GM18519 (cell line): ENCODE measurements at regions not wholly inside any gene's neighbourhood (a gene's known extent, or its start where the extent isn't known, plus 50 kb on each side); places are given as distances from the start of the nearest gene placed in this dataset.
"Not testable (repeated sequence)": the region's sequence is repeated elsewhere in the genome, so short reads cannot be mapped to it uniquely, and the experiment has no call there.

Source experiments
- ATAC-seq: cut with Tn5 transposase; IDR thresholded peaks from one replicate; pipeline ENCODE4 v1.9.1; 2021; ENCODE audit warnings: mild to moderate bottlenecking, moderate library complexity; ENCODE audit not compliant: unreplicated experiment, low FRiP score

DNA sequence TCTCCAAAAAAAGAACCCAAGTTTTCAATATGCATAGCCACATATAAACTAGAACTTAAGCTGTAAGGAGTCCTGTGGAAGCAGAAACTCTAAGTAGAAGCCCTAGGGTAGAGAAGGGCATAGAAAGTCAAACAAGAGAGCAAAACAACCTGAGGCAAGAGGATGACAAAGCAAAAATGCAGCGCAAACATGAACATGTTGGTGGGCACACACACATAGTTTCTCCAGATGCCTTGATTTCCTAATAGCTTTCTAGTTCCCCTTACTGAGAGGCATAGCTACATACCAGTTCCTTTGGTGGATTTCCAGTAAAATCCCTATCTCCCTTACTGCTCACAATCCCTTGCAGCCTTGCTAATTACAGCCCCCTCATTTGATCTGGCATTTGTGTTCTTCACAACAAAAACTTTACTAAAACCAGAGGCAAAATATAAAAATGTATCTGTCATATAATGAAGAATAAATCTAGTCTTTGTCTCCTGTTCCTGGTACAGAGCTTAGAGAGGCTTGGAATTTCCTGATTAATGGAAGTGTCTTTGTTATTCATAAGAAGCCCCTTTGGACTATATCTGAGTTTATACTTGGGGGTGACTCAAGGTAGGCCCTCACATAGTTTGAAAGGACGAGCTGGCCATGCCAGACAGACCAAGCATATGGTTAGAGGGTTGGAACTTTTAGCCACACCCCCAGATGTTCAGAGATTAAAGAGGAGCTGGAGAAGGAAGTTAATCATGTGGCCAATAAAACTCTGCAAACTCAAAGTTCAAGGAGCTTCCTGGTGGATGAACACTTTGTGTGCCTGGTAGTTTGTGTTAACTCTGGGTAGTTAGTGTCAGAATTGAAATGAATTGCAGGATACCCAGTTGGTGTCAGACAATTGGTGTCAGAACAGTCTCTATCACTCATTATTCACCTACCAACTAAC lies 52.7 kb upstream of the ZCCHC13 start:
- ATAC-seq = no peak

GRCh38 chrX:74250574-74250973 lies 53.4 kb upstream of the ZCCHC13 start:
- no peak for ATAC-seq

GRCh38 chrX:74249963-74250362 lies 54.0 kb upstream of the ZCCHC13 start:
- no peak for ATAC-seq

- no peak for ATAC-seq
Observed at GRCh38 chrX:74248889-74249288, 55.1 kb upstream of the ZCCHC13 start.

- ATAC-seq = no peak
Observed at GRCh38 chrX:74246524-74246923, 57.5 kb upstream of the ZCCHC13 start.

GRCh38 chrX:74242484-74243138 lies 61.4 kb upstream of the ZCCHC13 start:
- no peak for ATAC-seq

DNA sequence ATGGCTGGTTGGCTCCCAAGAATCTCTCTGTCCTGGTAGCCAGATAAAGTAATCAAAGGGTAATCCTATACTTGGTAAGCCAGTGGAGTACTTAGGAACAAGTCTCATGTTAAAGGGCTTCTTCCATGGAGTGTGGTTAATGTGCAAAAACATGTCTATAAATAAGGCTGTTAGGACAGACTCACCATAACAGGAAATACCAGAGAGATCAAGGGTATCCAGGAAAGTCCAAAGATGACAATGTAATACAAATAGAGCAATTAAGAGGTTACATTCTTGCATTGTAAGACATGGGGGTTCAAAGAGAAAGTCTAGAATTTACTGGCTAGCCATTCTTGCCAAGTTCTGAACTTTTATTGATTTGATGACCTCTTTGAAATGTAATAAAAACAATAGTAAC lies 61.9 kb upstream of the ZCCHC13 start:
- ATAC-seq = no peak

DNA sequence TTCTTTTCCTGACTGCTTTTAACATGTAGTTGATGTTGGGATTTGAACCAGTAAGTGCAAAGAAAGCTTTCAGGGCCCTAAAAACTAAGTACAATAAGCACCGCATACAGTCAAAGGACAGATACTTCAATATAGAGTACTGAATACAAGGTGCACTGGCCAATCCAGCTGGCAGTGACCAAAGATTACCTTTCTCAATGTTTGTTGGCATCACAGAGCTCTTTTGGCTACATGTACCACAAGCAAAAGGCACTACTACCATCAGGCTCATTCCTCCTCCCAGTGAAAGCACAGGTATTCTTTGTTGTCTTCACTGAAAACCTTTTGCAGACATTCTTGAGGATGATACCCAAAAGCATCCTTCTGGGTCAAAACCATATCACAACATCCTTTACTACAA lies 65.2 kb upstream of the ZCCHC13 start:
- ATAC-seq = no peak

GRCh38 chrX:74234818-74235217 lies 69.2 kb upstream of the ZCCHC13 start:
- ATAC-seq = no peak

DNA sequence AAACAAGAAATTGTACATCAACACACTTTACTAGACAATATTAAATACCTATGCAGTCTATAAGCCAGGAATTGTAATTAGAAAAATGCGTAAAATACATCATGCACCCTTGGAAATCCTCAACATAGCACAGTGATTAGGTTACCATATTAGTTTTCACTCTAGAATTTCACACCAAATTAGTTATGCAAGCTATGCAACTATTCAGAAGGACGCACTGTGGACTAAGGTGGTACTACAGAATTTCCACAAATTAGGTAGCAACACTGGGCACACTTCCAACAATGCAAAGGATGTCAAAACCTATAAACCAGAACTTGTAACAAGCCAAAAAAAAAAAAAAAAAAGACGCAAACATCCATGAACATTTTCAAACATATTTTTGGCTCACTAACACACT lies 71.1 kb upstream of the ZCCHC13 start:
- no peak for ATAC-seq

GRCh38 chrX:74231625-74232024 lies 72.4 kb upstream of the ZCCHC13 start:
- ATAC-seq = no peak

DNA sequence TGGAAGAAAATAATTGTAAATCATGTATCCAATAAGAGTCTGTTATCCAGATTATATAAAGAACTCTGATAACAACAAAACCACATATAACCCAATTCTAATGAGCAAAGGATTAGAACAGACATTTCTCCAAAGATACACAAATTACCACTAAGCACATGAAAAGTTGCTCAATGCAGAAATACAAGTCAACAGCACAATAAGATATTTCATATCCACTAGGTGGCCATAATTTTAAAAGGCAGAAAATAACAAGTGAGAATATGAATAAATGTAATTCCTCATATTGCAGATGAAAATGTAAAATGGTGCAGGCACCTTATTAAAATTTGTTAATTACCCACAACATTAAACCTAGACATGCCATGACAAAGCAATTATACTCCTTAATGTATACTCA lies 73.9 kb upstream of the ZCCHC13 start:
- no peak for ATAC-seq

DNA sequence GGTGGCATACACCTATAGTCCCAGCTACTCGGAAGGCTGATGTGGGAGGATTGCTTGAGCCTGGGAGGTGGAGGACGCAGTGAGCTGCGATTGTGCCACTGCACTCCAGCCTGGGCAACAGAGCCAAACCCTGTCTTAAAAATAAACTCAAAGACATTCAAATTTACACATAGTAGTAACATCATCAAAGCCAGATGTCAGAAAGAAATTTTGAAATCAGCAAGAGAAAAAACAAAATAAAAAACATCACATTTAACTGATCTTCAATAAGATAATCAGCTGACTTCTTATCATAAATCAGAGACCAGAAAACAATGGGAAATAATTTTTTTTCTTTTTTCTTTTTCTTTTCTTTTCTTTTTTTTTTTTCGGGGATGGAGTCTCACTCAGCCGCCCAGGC lies 78.9 kb upstream of the ZCCHC13 start:
- ATAC-seq = no peak

DNA sequence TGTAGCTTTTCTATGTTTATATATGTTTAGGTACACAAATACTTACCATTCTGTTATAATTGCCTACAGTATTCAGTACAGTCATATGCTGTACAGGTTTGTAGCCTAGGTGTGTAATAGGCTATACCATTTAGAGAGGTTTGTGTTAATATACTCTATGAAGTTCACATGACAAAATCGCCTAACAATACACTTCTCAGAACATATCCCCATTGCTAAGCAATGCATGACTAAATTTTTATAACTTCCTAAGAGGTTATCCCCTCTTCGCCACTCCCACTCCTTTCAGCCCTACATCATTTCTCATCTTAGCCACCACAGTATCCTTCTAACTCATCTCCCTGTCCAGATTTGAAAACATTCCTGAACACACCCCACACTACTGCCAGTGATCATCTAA lies 83.7 kb upstream of the ZCCHC13 start:
- no peak for ATAC-seq

DNA sequence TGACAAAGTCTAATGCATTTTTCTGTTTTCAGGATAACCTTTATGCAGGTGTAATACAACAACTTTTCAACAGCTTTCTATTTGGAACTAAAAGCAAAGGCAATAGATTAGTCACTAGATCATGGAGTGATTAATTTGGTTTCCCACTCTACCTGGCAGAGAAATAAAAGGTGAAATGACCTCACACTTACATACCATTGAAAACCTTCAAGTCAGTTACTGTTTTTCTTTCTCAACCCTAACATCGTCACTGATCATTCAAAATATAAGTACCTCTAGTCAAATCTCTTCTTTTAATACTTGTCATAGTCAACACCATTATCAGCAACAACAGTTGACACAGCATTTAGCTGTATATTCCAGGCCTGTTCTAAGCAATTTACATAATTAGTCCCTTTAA lies 85.1 kb upstream of the ZCCHC13 start:
- ATAC-seq = no peak

GRCh38 chrX:74216421-74216820 lies 87.6 kb upstream of the ZCCHC13 start:
- ATAC-seq = no peak

DNA sequence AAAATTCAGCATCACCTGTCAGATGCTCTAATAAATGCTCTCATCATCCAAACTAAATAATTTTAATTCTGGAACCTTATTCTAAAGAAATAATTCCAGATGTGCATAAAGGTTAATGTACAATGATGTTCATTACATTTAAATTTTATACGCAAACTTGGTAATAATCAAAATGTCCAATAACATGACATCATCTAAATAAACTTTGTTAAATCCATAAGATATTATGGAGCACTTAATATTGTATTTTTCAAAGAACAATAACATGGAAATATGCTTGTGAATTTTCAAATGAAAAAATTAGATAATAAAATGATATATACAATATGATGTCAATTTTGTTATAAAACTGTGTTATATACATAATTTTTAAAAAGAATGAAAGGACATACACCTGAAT lies 92.1 kb upstream of the ZCCHC13 start:
- no peak for ATAC-seq

GRCh38 chrX:74207539-74207938 lies 96.4 kb upstream of the ZCCHC13 start:
- no peak for ATAC-seq

- no peak for ATAC-seq
Observed at GRCh38 chrX:74195605-74196004, 108.4 kb upstream of the ZCCHC13 start.

DNA sequence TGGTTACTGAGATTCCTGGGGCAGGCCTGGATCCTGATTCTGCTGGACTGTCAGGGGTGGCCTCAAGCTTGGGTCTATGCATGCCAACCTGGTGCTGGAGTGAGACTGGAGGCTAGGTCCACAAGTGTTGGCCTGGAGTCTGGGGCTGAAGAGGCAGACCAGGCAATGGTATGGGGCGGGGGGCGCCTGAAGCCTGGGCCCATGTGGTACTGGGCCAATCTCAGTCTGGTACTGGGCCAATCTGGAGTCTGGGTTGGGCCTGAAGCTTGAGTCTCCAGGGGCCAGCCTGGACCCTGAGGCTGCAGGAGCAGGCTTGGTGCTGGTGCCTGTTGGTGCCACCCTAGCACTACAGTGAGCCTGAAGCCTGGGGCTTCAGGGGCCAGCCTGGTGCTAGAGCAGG lies 108.9 kb upstream of the ZCCHC13 start:
- no peak for ATAC-seq

- no peak for ATAC-seq
Observed at GRCh38 chrX:74187211-74187610, 116.8 kb upstream of the ZCCHC13 start.

- not testable (repeated sequence) for ATAC-seq
Observed at GRCh38 chrX:74183047-74183446, 120.9 kb upstream of the ZCCHC13 start.
